Thymus (tissue), 11 donors: ENCODE measurements at regions not wholly inside any gene's neighbourhood (a gene's known extent, or its start where the extent isn't known, plus 50 kb on each side); places are given as distances from the start of the nearest gene placed in this dataset.
"Not testable (repeated sequence)": the region's sequence is repeated elsewhere in the genome, so short reads cannot be mapped to it uniquely, and the experiment has no call there.

Source experiments
- DNase-seq, 9 donors: peaks; one replicate each; pipeline ENCODE4 v3.0.0-alpha.2; 2013; ENCODE audit warnings: low spot score in 9 of 9, low read depth in 6 of 9, missing footprints in 1 of 9
- H3K27ac ChIP-seq, 2 donors: one replicate each; pipeline ENCODE4 v1.5.1; 2013; ENCODE audit warnings: control low read depth in 1 of 2, low read depth in 1 of 2, low read length in 1 of 2, mild to moderate bottlenecking in 1 of 2, moderate library complexity in 1 of 2
- H3K27me3 ChIP-seq, 2 donors: one replicate each; pipeline ENCODE4 v1.5.1; 2013; ENCODE audit warnings: low read length in 1 of 2; ENCODE audit not compliant: control insufficient read depth in 2 of 2, insufficient read depth in 1 of 2
- H3K36me3 ChIP-seq, 2 donors: one replicate each; pipeline ENCODE4 v1.5.1; 2013; ENCODE audit warnings: low read length in 1 of 2, mild to moderate bottlenecking in 1 of 2, moderate library complexity in 1 of 2; ENCODE audit not compliant: control insufficient read depth in 2 of 2, insufficient read depth in 2 of 2
- H3K4me1 ChIP-seq, 2 donors: one replicate each; pipeline ENCODE4 v1.5.1; 2013; ENCODE audit warnings: low read length in 2 of 2; ENCODE audit not compliant: control insufficient read depth in 2 of 2, insufficient read depth in 2 of 2
- H3K4me3 ChIP-seq, 2 donors: one replicate each; pipeline ENCODE4 v1.5.1; 2013; ENCODE audit warnings: low read length in 2 of 2, control low read depth in 1 of 2, mild to moderate bottlenecking in 1 of 2
- H3K9me3 ChIP-seq, 2 donors: one replicate each; pipeline ENCODE4 v1.5.1; 2013; ENCODE audit warnings: low read length in 1 of 2, mild to moderate bottlenecking in 1 of 2; ENCODE audit not compliant: control insufficient read depth in 2 of 2, insufficient read depth in 1 of 2
- WGBS: extraction: QIAGEN DNeasy Blood & Tissue Kit; methylation state at CpG from one replicate; pipeline ENCODE4 v1.1.7; 2013; 5-methylcytosine and 5-hydroxymethylcytosine counted together
- donor health status: healthy.

GRCh38 chr7:155382802-155383171 lies 75.1 kb upstream of the EN2 start:
- Histone ChIP-seq H3K36me3 (no peaks in the 10 kb centered on the region), H3K27ac (no peak overlapping the region), H3K4me1 (peaks cover 0 to 2% of the 10 kb centered on the region in 2 donors), H3K9me3 (peaks cover 0 to 5% of the 10 kb centered on the region in 2 donors), H3K4me3 (no peak overlapping the region), H3K27me3 (peaks cover 64 to 98% of the 10 kb centered on the region in 2 donors)
- 73% methylated on average over 5 of the region's 5 CpGs for WGBS
- DNase-seq, result no peak

- no peak for DNase-seq
- Histone ChIP-seq H3K36me3 (no peaks in the 10 kb centered on the region), H3K27me3 (peaks cover 60 to 98% of the 10 kb centered on the region in 2 donors), H3K4me1 (peaks cover 0 to 2% of the 10 kb centered on the region in 2 donors), H3K27ac (no peak overlapping the region), H3K4me3 (no peak overlapping the region), H3K9me3 (peaks cover 0 to 5% of the 10 kb centered on the region in 2 donors)
- 84% methylated on average over 19 of the region's 19 CpGs for WGBS
These were observed 74.0 kb upstream of the EN2 start for GRCh38 chr7:155383756-155384491.

DNA sequence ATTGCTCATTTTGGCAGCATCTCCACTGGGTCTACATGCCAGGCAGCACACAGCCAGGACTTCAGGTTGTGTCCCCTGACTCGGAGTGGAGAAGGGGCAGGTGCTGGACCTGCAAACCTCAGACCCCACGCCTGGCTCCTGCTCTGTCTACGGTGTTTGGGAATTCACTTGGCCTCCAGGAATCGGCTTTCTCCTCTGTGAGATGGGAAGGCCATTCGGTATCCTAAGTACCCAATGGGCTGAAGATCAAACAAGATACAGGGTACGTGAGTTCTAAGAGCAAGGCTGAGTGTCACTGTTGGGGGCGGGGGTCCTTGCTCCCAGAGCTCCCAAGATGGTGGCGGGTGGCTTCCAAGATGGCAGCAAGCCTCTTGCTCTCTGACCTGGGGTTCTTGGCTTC lies 73.2 kb upstream of the EN2 start:
- peaks cover 0 to 5% of the 10 kb centered on the region in 2 donors for H3K9me3 ChIP-seq
- peaks cover 0 to 2% of the 10 kb centered on the region in 2 donors for H3K4me1 ChIP-seq
- peaks cover 58 to 97% of the 10 kb centered on the region in 2 donors for H3K27me3 ChIP-seq
- 81% methylated on average over 8 of the region's 8 CpGs for WGBS
- H3K4me3 ChIP-seq, result no peak overlapping the region
- no peaks in the 10 kb centered on the region for H3K36me3 ChIP-seq
- DNase-seq, result no peak
- H3K27ac ChIP-seq, result no peak overlapping the region

DNA sequence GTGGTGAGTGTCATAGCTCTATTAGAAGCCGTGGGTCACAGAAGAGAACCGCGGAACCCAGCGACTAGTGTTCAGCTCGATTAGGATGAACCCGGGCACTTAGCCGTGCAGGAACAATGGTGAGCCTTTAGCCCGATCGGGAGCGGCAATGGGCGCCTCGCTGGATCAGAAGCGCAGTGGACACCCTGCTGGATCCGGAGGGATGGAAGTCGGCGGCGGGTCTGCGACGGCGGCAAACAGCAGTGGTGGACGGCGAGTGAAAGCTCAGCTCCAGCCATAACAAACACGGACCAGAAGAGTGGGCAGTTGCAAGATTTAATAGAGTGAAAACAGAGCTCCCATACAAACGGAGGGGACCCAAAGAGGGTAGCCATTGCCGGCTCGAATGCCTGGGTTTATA lies 72.7 kb upstream of the EN2 start:
- H3K27me3 ChIP-seq, result peaks cover 54 to 96% of the 10 kb centered on the region in 2 donors
- not testable (repeated sequence) for DNase-seq, H3K9me3 ChIP-seq, H3K27ac ChIP-seq, H3K4me1 ChIP-seq, H3K4me3 ChIP-seq, H3K36me3 ChIP-seq
- WGBS, result 91% methylated on average over 26 of the region's 26 CpGs

- Histone ChIP-seq H3K36me3 (no peaks in the 10 kb centered on the region), H3K4me1 (peaks cover 0 to 2% of the 10 kb centered on the region in 2 donors), H3K27ac (no peak overlapping the region), H3K9me3 (peaks cover 0 to 2% of the 10 kb centered on the region in 2 donors), H3K4me3 (no peak overlapping the region), H3K27me3 (peaks cover 49 to 86% of the 10 kb centered on the region in 2 donors)
- no peak for DNase-seq
- 60% methylated on average over 10 of the region's 10 CpGs for WGBS
These were observed 71.3 kb upstream of the EN2 start for GRCh38 chr7:155386608-155387007.

DNA sequence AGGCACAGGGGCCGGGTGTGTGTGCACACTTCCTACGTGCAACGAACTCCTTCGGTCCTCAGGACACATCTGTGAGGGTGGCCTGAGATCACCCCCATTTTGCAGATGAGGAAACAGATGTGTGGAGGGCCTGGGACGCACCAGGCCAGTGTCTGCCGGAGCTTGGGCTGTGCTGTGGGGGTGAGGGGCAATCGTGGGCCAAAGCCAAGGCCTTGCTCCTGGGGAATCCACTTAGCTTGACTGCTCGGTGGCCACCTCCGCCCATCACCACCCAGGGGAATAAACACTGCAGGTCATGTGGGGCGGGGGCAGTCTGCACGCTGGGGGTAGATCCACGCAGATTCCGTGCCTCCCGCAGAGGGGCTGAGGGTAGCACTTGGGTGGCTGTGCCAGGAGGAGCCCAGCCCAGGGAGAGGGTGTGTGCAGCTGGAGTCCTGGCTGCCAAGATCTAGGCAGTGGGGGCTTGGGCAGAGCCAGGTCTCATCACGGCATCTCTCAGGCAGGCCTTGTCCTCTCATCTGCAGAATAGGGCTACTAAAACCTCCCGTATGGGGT lies 70.8 kb upstream of the EN2 start:
- H3K27ac ChIP-seq, result no peak overlapping the region
- no peak for DNase-seq
- no peak overlapping the region for H3K4me3 ChIP-seq
- no peaks in the 10 kb centered on the region for H3K9me3 ChIP-seq
- H3K4me1 ChIP-seq, result no peaks in the 10 kb centered on the region
- peaks cover 44 to 84% of the 10 kb centered on the region in 2 donors for H3K27me3 ChIP-seq
- WGBS, result 56% methylated on average over 16 of the region's 16 CpGs
- H3K36me3 ChIP-seq, result no peaks in the 10 kb centered on the region

DNA sequence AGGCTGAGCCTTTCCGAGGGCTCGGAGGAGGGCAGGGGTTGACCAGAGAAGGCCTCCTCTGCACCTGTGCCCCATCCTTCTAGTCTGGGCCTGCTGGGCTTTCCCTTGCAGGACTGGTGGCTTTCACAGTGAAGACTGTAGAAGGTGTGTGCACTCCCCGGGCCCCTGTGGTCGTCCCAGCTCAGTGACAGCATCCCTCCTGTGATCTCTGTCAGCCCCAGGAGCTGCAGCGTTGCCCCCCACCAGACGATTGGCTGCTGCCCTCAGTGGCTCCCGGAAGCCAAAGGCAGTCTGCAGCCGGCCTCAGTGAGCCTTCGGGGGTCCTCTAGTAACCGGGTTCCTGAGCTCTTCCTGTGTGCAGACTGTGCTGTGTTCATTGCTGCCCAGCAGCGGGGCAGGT lies 69.4 kb upstream of the EN2 start:
- Histone ChIP-seq H3K4me1 (no peaks in the 10 kb centered on the region), H3K36me3 (no peaks in the 10 kb centered on the region), H3K4me3 (no peak overlapping the region), H3K9me3 (no peaks in the 10 kb centered on the region), H3K27ac (no peak overlapping the region), H3K27me3 (peaks cover 29 to 74% of the 10 kb centered on the region in 2 donors)
- no peak for DNase-seq
- 42% methylated on average over 11 of the region's 11 CpGs for WGBS

DNA sequence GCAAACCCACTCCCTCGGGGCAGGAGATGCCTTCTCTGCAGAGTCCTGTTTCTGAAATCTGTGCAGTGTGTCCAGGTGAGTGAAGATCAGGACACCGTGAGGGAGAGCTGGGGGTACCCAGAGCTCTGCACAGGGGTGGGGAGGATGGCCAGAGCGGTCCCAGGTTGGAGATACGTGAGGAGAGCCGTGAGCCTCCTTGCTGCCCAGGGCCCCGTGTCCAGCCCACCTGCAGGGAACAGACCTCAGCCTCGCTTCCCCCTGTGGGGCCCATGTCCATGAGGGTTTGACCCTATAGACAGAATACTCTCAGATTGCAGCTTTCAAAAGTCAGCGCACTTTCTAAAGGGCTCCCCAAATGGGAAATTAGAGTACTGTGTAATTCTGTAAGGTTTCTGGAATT lies 66.5 kb upstream of the EN2 start:
- H3K4me1 ChIP-seq, result no peaks in the 10 kb centered on the region
- no peaks in the 10 kb centered on the region for H3K9me3 ChIP-seq
- no peaks in the 10 kb centered on the region for H3K36me3 ChIP-seq
- no peak overlapping the region for H3K4me3 ChIP-seq
- 93% methylated on average over 8 of the region's 8 CpGs for WGBS
- peaks cover 21 to 64% of the 10 kb centered on the region in 2 donors for H3K27me3 ChIP-seq
- DNase-seq, result no peak
- H3K27ac ChIP-seq, result no peak overlapping the region

DNA sequence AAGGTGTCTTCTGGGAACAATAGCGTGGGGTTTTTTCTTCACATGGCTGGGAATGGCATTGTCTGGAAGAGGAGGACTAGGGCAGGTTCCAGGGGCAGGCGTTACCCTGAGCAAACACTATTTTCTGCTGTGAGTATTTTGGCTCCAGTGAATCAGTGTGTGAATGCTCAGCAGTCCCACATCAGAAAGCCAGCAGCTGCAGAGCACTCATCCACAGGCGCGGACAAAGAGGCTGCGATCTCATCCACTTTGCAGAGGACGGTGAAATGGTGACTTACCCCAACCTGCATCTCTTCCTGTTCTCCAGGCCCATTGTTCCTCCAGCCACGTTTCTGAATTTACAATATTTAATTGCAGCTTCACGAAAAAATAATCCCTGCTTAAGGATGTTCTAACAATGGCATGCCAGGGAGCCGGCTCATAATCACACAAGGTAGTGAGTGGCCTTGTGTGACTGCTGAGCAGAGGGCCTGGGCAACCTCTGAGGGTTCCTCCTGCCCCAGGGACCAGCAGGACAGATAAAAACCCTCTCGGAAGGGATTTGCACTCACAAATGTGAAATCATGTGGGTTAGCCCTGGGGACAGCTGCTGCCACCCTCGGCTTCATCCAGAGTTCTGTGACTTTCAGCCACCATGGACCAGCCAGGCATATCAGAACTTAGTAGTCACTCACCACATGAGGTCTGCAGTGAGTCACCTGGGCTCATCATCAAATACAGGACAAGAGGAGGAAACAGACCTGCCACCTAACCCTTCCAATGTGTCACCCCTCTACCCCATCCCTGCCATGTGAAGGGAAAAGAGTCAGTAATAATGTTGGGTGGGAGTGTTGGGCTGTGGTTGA lies 65.0 kb upstream of the EN2 start:
- H3K27me3 ChIP-seq, result peaks cover 17 to 53% of the 10 kb centered on the region in 2 donors
- H3K4me3 ChIP-seq, result no peak overlapping the region
- H3K36me3 ChIP-seq, result no peaks in the 10 kb centered on the region
- no peak overlapping the region for H3K27ac ChIP-seq
- H3K9me3 ChIP-seq, result no peaks in the 10 kb centered on the region
- H3K4me1 ChIP-seq, result no peaks in the 10 kb centered on the region
- no peak for DNase-seq
- 88% methylated on average over 11 of the region's 11 CpGs for WGBS
